Neural cell (in vitro differentiated cells): ENCODE measurements at regions not wholly inside any gene's neighbourhood (a gene's known extent, or its start where the extent isn't known, plus 50 kb on each side); places are given as distances from the start of the nearest gene placed in this dataset.

Experiments used
- H2AFZ ChIP-seq: fragments of 200-600, 300-800 bp; sonication (generic), shearing (Covaris generic); 2 replicates; pipeline ENCODE4 v1.6.0; 2014; ENCODE audit warnings: low read depth, mild to moderate bottlenecking, antibody characterized with exemption, low read length, moderate library complexity
- H3F3A ChIP-seq: fragments of 200-600 bp; shearing (Covaris generic); 2 replicates; pipeline ENCODE4 v1.6.1; 2016; ENCODE audit warnings: mild to moderate bottlenecking, moderate library complexity, mixed read lengths, antibody characterized with exemption, low read length; ENCODE audit not compliant: insufficient read depth, poor library complexity, severe bottlenecking
- H3K27ac ChIP-seq: fragments of 200-600, 300-800 bp; sonication (generic), shearing (Covaris generic); 2 replicates; pipeline ENCODE4 v1.5.1; 2014; ENCODE audit warnings: mild to moderate bottlenecking, low read length, moderate library complexity
- H3K27me3 ChIP-seq: fragments of 300-800, 200-600 bp; sonication (generic), shearing (Covaris generic); 2 replicates; pipeline ENCODE4 v1.6.0; 2014; ENCODE audit warnings: mild to moderate bottlenecking, low read depth, low read length, moderate library complexity; ENCODE audit not compliant: insufficient read depth
- H3K36me3 ChIP-seq: fragments of 300-800, 200-600 bp; sonication (generic), shearing (Covaris generic); 2 replicates; pipeline ENCODE4 v1.5.1; 2014; ENCODE audit warnings: mild to moderate bottlenecking, antibody characterized with exemption, low read length, moderate library complexity; ENCODE audit not compliant: insufficient read depth
- H3K4me2 ChIP-seq: fragments of 300-800, 200-600 bp; sonication (generic), shearing (Covaris generic); 2 replicates; pipeline ENCODE4 v1.6.0; 2014; ENCODE audit warnings: mild to moderate bottlenecking, low read length
- H3K4me3 ChIP-seq: fragments of 300-800, 200-600 bp; sonication (generic), shearing (Covaris generic); 2 replicates; pipeline ENCODE4 v1.5.1; 2014; ENCODE audit warnings: mild to moderate bottlenecking, low read length, moderate library complexity
- H3K79me2 ChIP-seq: fragments of 200-600 bp; shearing (Covaris generic); replicated peaks from 2 replicates; pipeline ENCODE4 v1.6.0; 2014; ENCODE audit warnings: mild to moderate bottlenecking, low read length, moderate library complexity; ENCODE audit not compliant: insufficient read depth
- H3K9ac ChIP-seq: fragments of 300-800, 200-600 bp; sonication (generic), shearing (Covaris generic); 2 replicates; pipeline ENCODE4 v1.6.1; 2016; ENCODE audit warnings: mild to moderate bottlenecking, low read length, mixed read lengths
- H3K9me2 ChIP-seq: fragments of 200-600 bp; shearing (Covaris generic); 2 replicates; pipeline ENCODE4 v1.6.1; 2016; ENCODE audit warnings: mild to moderate bottlenecking, low read length, mixed read lengths; ENCODE audit not compliant: insufficient read depth
- H3K9me3 ChIP-seq: fragments of 200-600, 300-800 bp; sonication (generic), shearing (Covaris generic); 2 replicates; pipeline ENCODE4 v1.6.1; 2016; ENCODE audit warnings: mild to moderate bottlenecking, mixed run types, low read length, moderate library complexity, mixed read lengths
- H4K20me1 ChIP-seq: fragments of 200-600 bp; shearing (Covaris generic); 2 replicates; pipeline ENCODE4 v1.6.1; 2016; ENCODE audit warnings: mild to moderate bottlenecking, mixed run types; ENCODE audit not compliant: insufficient read depth
- CTCF ChIP-seq: fragments of 450-650 bp; IDR thresholded peaks from 2 replicates; pipeline ENCODE4 v1.5.1; 2014; ENCODE audit warnings: antibody characterized with exemption, mild to moderate bottlenecking, moderate library complexity; ENCODE audit not compliant: poor library complexity, severe bottlenecking
- EP300 ChIP-seq: fragments of 450-650 bp; conservative IDR thresholded peaks from 2 replicates; pipeline ENCODE4 v1.6.1; 2014; ENCODE audit warnings: antibody characterized with exemption, mild to moderate bottlenecking, moderate library complexity; ENCODE audit not compliant: poor library complexity, severe bottlenecking
- EZH2 ChIP-seq: fragments of 200-600, 300-800 bp; shearing (Covaris generic), sonication (generic); IDR thresholded peaks from 2 replicates; pipeline ENCODE4 v1.6.1; 2014; ENCODE audit warnings: antibody characterized with exemption, low read length, borderline replicate concordance, mild to moderate bottlenecking; ENCODE audit not compliant: insufficient read depth, poor library complexity, severe bottlenecking
- MXI1 ChIP-seq: fragments of 450-650 bp; conservative IDR thresholded peaks from 2 replicates; pipeline ENCODE4 v1.6.1; 2014; ENCODE audit warnings: antibody characterized with exemption, mild to moderate bottlenecking; ENCODE audit not compliant: poor library complexity, severe bottlenecking
- POLR2AphosphoS5 ChIP-seq: IDR thresholded peaks from 2 replicates; pipeline ENCODE4 v1.6.1; 2012
- RAD21 ChIP-seq: fragments of 450-650 bp; conservative IDR thresholded peaks from 2 replicates; pipeline ENCODE4 v1.6.1; 2014; ENCODE audit warnings: antibody characterized with exemption, mild to moderate bottlenecking, moderate library complexity
- REST ChIP-seq: IDR thresholded peaks from 2 replicates; pipeline ENCODE4 v1.6.1; 2012; ENCODE audit warnings: borderline replicate concordance
- SMC3 ChIP-seq: fragments of 450-650 bp; conservative IDR thresholded peaks from 2 replicates; pipeline ENCODE4 v1.6.1; 2014; ENCODE audit warnings: antibody characterized with exemption, mild to moderate bottlenecking, moderate library complexity; ENCODE audit not compliant: poor library complexity
- TAF1 ChIP-seq: IDR thresholded peaks from 2 replicates; pipeline ENCODE4 v1.6.1; 2012; ENCODE audit warnings: low read depth

GRCh38 chr1:88311907-88312306, 372.2 kb upstream of the PKN2 start:
- Histone ChIP-seq H3K9me2 (no peaks in the 10 kb centered on the region), H3K79me2 (no peaks in the 10 kb centered on the region), H3K27me3 (no peaks in the 10 kb centered on the region), H3K4me3 (no peak overlapping the region), H4K20me1 (no peaks in the 10 kb centered on the region), H3F3A (no peaks in the 10 kb centered on the region), H3K9me3 (no peaks in the 10 kb centered on the region), H3K4me2 (no peak overlapping the region), H3K9ac (no peak overlapping the region), H2AFZ (no peak overlapping the region), H3K27ac (no peak overlapping the region), H3K36me3 (no peaks in the 10 kb centered on the region)
- TF ChIP-seq CTCF (no peak), EP300 (no peak), REST (no peak), MXI1 (no peak), POLR2AphosphoS5 (no peak), RAD21 (no peak), SMC3 (no peak), EZH2 (no peak), TAF1 (no peak)

GRCh38 chr1:88317396-88317795, 366.7 kb upstream of the PKN2 start:
- Histone ChIP-seq H3K4me3 (no peak overlapping the region), H3K27me3 (no peaks in the 10 kb centered on the region), H3K27ac (no peak overlapping the region), H3K9ac (no peak overlapping the region), H3K4me2 (no peak overlapping the region), H3K36me3 (no peaks in the 10 kb centered on the region), H3K9me2 (no peaks in the 10 kb centered on the region), H4K20me1 (no peaks in the 10 kb centered on the region), H3K79me2 (no peaks in the 10 kb centered on the region), H3K9me3 (no peaks in the 10 kb centered on the region), H2AFZ (no peak overlapping the region), H3F3A (no peaks in the 10 kb centered on the region)
- TF ChIP-seq CTCF: no peak
- no peak for TF ChIP-seq EZH2
- TF ChIP-seq POLR2AphosphoS5: no peak
- no peak for TF ChIP-seq TAF1
- TF ChIP-seq SMC3: no peak
- TF ChIP-seq EP300: no peak
- TF ChIP-seq RAD21: no peak
- no peak for TF ChIP-seq REST
- no peak for TF ChIP-seq MXI1
